Putamen (tissue), 1 donor: ENCODE measurements at regions not wholly inside any gene's neighbourhood (a gene's known extent, or its start where the extent isn't known, plus 50 kb on each side); places are given as distances from the start of the nearest gene placed in this dataset.
"Not testable (repeated sequence)": the region's sequence is repeated elsewhere in the genome, so short reads cannot be mapped to it uniquely, and the experiment has no call there.

ENCODE experiments used
- DNase-seq: peaks from one replicate; pipeline ENCODE4 v3.0.0-alpha.2; 2016; ENCODE audit warnings: low spot score

- no peak for DNase-seq
Observed at GRCh38 chr4:131764730-131765129, 1384.4 kb upstream of the PCDH10 start.

- DNase-seq = not testable (repeated sequence)
Observed at GRCh38 chr4:131774382-131774781, 1374.7 kb upstream of the PCDH10 start.

- not testable (repeated sequence) for DNase-seq
Observed at GRCh38 chr4:131810565-131810964, 1338.5 kb upstream of the PCDH10 start.
